HT-29 (cell line): ENCODE measurements at regions not wholly inside any gene's neighbourhood (a gene's known extent, or its start where the extent isn't known, plus 50 kb on each side); places are given as distances from the start of the nearest gene placed in this dataset.
"Not testable (repeated sequence)": the region's sequence is repeated elsewhere in the genome, so short reads cannot be mapped to it uniquely, and the experiment has no call there.

Experiments used
- DNase-seq: peaks from one replicate; pipeline ENCODE4 v3.0.0-alpha.2; 2015; ENCODE audit warnings: low spot score

DNA sequence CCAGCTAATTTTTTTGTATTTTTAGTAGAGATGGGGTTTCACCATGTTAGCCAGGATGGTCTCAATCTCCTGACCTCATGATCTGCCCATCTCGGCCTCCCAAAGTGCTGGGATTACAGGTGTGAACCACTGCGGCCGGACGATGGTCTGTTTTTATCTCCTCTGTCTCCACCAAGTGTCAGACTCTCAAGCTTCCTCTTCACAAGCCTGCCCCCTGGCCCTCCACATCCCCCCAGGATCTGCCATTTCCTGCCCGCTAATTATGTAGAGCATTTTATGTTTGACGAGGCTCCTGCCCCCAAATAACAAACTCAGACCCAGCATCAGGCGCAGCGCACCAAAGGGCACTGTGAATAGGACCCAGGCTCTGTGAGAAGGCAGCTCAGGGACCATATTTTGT is 101.8 kb upstream of the PCBD1 start:
- not testable (repeated sequence) for DNase-seq

- no peak for DNase-seq
These were observed 102.3 kb upstream of the PCBD1 start for GRCh38 chr10:70990681-70991080.

GRCh38 chr10:70991140-70992124 is 103.1 kb upstream of the PCBD1 start:
- no peak for DNase-seq

DNA sequence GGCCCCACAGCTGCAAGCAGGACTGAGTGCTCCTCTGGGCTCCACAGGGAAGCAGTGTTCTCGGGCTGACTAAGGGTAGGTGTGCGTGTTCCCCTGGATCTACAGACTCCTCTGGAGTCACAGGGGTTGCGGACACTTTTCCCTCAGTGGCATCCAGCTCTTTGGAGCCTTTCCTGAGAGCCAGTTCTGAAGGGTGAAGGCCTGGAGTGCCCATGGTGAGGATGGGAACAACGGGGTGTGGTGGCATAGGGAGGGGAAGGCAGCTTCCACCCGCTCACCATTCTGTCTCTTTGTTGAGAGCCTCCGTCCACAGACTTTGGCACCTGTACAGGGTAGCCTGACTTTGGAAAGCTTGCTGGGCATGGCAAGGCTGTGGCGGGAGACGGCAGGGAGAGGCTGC is 104.1 kb upstream of the PCBD1 start:
- DNase-seq, result no peak

GRCh38 chr10:70993051-70993450 is 104.7 kb upstream of the PCBD1 start:
- no peak for DNase-seq

- DNase-seq, result no peak
These were observed 108.2 kb upstream of the PCBD1 start for GRCh38 chr10:70996549-70996948.

GRCh38 chr10:70997236-70997635 is 108.9 kb upstream of the PCBD1 start:
- DNase-seq, result no peak

GRCh38 chr10:70998086-70998485 is 109.7 kb upstream of the PCBD1 start:
- DNase-seq, result no peak

DNA sequence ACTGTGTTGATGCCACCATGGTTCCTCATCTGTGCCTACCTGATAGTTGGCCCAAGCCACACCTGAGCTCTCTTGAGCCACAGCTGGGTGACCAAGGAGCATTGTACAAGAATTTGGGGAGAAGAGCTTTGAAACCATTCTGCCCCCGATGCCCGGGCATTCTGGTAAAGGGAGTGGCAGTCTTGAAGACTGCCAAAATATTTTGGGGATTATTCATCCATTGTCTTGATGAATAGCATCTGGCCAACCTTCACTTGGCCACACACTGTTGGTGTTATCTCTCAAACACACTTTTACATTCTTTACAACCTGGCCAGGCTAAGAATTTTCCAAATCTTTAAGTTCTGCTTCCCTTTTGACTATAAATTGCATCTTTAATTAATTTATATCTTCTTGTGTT is 113.1 kb upstream of the PCBD1 start:
- no peak for DNase-seq

DNA sequence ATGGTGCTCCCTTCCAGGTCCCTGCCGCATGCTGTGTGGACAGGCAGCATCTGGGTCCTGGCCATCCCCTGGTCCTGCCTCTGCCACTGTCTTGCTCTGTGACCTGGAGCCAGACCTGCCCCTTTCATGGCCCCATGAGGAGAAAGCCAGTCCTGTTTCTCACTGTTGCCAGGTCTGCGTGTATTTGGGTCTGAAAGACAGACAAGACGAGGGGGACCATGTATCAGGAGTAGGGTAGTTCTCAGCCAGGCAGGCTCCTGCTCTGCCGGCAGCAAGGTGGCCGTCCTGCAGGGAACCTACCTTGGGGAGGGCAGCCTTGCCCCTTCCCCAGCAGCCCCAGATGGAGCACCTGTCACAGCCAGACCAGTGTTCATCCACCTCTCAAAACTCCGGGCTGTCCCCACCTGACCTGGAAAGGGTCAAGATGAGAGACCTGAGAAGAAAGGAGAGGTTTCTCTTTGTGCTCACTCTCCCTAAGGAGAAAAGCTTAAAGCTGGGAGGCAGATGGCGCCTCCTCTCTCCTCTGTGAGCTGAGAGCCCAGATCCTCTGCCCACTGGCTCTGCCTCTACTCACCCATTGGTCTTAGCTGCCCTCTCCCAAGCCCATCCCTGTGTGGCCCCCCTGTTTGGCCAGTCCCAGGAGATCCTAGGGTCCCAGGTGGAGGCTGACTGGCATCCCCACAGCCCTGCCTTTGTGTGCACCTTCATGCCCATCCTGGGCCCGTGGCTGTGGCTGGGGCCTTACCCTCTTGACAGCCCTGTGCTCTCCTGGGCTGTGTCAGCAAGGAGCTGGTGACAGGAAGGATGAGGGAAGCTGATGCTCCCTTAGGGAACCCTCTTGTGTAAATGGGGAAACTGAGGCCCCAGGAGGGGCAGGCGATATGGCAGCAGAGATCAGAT is 116.1 kb upstream of the PCBD1 start:
- DNase-seq, result no peak

GRCh38 chr10:71005337-71006305 is 117.3 kb upstream of the PCBD1 start:
- DNase-seq, result no peak

- no peak for DNase-seq
These were observed 118.1 kb upstream of the PCBD1 start for GRCh38 chr10:71006506-71006905.

DNA sequence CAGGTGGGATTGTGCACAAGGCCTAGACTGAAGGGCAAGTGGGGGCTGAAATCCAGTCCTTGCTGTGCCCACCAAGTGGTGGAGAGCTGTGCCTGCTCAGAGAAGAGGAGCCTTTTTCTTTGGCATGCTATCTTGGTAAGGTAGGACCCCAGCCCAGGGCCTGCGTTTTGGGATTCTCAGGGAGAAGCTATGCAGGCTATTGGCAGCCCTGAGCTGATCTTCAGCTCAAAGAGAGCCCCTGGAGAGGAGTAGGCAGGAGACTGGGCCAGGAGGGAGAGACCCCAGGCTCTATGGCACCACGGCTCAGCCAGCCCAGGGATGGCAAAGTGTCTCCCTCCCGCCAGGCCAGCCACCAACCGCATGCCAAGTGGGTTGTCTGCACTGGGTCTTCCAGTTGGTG is 119.2 kb upstream of the PCBD1 start:
- DNase-seq, result no peak

DNA sequence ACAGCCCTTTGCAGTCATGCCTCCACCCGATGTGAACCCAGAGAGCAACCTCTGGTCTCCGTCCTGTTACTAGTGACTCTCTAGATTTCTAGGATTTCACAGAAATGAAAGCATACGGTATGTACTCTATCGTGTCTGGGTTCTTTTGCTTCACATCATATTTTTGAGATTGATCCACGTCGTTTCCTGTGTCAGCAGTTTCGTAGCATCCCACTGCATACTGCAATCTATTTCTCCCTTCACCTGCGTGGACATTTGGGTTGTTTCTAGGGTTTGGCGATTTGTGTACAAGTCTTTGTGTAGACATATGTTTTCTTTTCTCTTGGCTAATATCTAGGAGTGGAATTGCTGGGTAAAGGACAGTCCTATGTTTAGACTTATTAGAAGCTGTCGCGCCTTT is 119.8 kb upstream of the PCBD1 start:
- no peak for DNase-seq

GRCh38 chr10:71009126-71009525 is 120.8 kb upstream of the PCBD1 start:
- no peak for DNase-seq

- no peak for DNase-seq
These were observed 122.4 kb upstream of the PCBD1 start for GRCh38 chr10:71010730-71011129.

GRCh38 chr10:71011141-71011540 is 122.8 kb upstream of the PCBD1 start:
- DNase-seq, result no peak

- no peak for DNase-seq
These were observed 125.8 kb upstream of the PCBD1 start for GRCh38 chr10:71014021-71014805.

DNA sequence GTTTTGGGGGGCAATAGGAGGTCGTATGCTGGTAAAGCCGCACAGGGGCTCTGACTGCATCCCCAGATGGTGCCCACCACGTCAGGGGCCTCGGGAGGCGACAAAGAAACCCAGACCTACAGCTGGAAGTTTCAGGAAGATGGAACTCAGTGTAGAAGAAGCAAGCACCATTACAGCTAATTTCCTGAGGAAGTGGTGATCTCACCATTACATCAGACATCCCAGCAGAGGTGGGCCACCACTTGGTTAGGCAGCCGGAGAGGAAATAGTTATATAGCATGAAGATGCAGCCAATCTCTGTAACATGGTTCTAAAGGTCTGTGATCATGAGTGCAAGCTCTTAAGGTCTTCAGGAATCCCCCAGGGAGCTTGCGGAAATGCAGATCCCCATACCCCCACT is 127.3 kb upstream of the PCBD1 start:
- no peak for DNase-seq

DNA sequence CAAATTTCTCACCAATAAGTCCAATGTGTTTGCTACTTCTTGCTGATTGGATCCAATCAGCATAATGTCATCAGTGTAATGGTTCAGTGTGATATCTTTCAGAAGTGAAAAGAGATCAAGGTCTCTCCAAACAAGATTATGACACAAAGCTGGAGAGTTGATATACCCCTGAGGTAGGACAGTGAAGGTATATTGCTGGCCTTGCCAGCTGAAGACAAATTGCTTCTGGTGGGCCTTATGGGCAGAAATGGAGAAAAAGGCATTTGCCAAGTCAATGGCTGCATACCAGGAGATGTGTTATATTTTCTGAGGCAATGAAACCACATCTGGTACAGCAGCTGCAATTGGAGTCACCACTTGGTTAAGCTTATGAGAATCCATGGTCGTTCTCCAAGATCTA is 131.7 kb upstream of the PCBD1 start:
- DNase-seq, result not testable (repeated sequence)
